Fibroblast of upper back skin (primary cell): ENCODE measurements at regions not wholly inside any gene's neighbourhood (a gene's known extent, or its start where the extent isn't known, plus 50 kb on each side); places are given as distances from the start of the nearest gene placed in this dataset.
A peak's percentile ranks its signal among the peaks of the same experiment; 100 is the strongest.
"Not testable (repeated sequence)": the region's sequence is repeated elsewhere in the genome, so short reads cannot be mapped to it uniquely, and the experiment has no call there.

ENCODE experiments used
- DNase-seq: peaks from one replicate; pipeline ENCODE4 v3.0.0-alpha.2; 2013

DNA sequence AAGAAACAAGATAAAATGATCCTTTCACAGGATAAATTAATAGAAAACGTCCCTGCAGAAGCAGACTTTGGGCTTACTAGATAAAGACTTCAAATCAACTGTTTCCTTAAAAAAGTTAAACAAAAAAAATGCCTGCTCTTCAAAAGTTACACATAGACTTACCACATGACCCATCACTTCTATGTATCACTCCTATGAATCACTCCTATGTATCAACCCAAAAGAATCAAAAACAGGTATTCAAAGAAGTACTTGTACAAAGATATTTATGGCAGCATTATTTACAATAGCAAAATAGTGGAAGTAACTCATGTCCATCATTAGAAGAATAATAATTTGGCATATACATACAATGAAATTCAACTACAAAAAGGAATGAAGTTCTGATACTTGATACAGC is 56.3 kb upstream of the PRDM9 start:
- no peak for DNase-seq

DNA sequence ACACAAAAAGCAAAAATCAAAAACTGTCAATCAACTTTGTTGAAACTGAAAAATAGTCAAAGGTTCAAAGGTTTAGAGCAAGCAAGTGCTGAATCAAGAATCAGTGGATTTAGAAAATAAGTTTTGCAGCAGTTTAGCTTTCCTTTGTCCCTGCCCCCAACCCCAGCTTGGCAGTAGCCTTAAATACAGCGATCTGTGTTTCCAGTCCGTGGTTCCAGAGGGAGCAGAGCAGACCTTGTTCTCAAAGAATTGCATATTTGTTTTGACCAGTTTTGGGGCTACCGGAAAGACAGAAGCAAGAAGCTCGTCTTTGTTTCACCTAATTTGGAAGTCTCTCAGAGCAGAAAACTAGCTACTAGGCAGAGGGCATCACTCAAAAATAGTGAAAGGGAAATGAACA is 57.2 kb upstream of the PRDM9 start:
- no peak for DNase-seq

DNA sequence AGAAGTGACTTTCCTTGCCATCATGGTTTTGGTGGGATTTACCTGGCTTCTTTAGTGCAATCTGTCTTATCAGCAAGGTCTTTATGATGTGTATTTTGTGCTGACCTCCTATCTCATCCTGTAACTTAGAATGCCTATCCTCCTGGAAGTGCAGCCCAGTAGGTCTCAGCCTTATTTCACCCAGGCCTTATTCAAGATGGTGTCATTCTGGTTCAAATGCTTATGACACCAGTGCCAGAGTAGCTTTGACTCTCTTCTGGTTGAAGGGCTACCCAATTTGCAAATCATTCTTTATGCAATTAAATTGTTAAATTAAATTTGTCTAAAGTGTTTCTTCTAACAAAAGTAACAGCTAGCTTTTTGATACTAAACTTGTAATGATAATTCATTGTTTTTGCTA is 58.8 kb upstream of the PRDM9 start:
- DNase-seq, result no peak

GRCh38 chr5:23446424-23446823 is 61.0 kb upstream of the PRDM9 start:
- peak; percentile 7 for DNase-seq

GRCh38 chr5:23445573-23445972 is 61.8 kb upstream of the PRDM9 start:
- DNase-seq, result no peak

GRCh38 chr5:23440703-23441102 is 66.7 kb upstream of the PRDM9 start:
- no peak for DNase-seq

- no peak for DNase-seq
Observed at GRCh38 chr5:23437011-23437410, 70.4 kb upstream of the PRDM9 start.

GRCh38 chr5:23433534-23434315 is 73.7 kb upstream of the PRDM9 start:
- DNase-seq, result no peak

DNA sequence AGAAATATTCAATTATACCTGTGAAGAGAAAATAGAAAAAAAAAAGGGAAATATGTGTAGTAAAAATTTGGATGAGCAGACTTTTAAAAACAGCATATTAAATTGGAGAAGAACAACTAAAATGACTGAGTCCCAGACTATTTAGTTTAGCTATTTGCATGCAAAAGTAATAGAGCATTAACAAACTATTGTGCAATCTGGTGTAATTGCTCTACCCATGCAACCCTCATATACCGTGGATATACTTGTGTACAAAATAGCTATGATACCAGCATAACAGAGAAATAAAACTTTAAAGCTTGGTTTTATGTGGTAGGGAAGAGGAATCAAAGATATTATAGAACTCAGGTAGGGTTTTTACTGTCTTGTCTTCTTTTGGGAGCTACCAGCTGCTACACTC is 78.7 kb upstream of the PRDM9 start:
- no peak for DNase-seq

GRCh38 chr5:23420214-23420613 is 87.2 kb upstream of the PRDM9 start:
- DNase-seq, result not testable (repeated sequence)

GRCh38 chr5:23419115-23419514 is 88.3 kb upstream of the PRDM9 start:
- DNase-seq, result no peak

DNA sequence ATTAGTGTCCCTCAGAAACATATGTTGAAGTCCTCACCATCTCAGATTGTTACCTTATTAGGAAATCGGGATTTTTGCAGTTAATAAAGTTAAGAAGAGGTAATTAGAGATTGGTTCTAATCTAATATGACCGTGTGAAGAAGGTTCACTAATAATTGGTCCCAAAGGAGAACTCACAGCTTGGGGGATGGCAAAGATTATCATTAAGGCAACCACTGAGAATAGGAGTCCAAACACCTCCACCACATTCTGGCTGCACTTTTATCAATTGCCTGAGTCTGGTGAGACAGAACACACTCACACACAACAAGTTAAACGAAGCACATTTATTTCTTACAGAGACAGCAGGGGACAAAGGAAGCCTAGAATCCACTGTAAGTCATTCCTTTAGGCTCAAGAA is 94.9 kb upstream of the PRDM9 start:
- DNase-seq, result no peak

DNA sequence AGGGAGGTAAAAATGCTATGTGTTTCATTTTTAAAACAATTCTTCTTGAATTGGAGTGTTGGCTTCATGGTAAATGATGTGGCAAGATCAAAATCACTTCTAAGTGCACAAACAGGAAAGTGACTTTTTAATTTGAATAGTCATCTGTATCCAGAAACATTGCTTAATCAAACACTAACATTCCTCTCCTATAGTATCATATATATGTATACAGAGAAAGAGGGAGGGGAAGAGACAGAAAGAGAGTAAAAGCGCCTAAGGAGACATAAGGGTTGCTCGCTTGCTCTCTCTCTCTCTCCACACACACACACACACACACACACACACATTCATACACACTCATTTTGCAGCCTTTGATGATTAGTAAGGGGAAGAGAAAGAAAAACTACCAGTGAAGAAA is 95.4 kb upstream of the PRDM9 start:
- peak; percentile 6 for DNase-seq

GRCh38 chr5:23411200-23411599 is 96.2 kb upstream of the PRDM9 start:
- DNase-seq, result no peak

- not testable (repeated sequence) for DNase-seq
Observed at GRCh38 chr5:23410775-23411174, 96.6 kb upstream of the PRDM9 start.

DNA sequence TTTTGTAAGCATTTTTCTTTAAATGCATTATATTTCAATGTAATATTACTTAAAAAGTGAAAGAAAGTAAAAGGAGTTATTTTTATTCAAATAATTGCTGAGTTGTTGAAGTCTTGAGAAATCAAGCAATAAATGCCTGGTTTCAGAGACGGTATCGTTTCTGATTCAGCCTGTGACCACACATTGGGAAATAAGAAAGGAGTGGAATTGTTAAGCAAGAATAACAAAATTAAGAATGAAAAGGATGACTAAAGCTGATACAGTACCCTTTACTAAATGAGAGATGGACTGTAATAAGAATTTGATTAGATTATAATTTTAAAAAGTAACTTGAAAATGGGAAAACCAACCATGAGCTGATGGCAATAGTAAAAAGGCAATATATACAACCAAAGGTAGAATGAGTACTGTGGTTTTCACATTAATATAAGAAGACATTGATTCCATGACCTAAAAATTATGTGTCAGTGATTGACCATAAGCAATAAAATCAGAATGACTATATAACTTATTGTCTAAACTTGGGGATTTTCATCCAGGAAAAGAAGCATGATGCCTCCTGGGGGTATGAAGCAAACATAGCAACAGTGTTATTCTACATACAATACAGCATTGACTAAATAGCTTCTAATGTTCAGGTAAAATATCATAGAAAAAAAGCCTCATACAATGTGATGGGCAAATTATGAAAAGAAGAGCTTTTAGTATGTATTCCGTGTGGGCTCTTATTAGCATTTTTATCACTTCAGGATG is 101.9 kb upstream of the PRDM9 start:
- DNase-seq, result no peak

DNA sequence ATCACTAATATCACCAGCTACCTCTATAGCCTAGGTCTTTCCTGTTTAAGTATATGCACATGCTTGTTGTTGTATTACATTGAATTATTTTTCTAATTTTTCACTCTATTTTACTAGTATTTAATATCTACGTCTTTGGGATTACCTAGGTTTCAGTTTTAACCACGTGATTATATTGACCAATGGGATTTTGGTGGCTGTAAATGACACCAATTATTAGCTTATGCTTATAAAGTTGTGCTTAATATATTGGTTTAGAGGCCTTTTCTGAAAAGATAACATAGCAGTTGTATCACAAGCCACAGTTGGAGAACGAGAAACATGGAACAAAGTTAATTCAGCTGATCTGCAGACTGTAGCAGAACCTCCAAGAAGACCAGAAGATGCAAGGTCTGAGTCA is 104.8 kb upstream of the PRDM9 start:
- no peak for DNase-seq

- no peak for DNase-seq
Observed at GRCh38 chr5:23400951-23401350, 106.5 kb upstream of the PRDM9 start.

DNA sequence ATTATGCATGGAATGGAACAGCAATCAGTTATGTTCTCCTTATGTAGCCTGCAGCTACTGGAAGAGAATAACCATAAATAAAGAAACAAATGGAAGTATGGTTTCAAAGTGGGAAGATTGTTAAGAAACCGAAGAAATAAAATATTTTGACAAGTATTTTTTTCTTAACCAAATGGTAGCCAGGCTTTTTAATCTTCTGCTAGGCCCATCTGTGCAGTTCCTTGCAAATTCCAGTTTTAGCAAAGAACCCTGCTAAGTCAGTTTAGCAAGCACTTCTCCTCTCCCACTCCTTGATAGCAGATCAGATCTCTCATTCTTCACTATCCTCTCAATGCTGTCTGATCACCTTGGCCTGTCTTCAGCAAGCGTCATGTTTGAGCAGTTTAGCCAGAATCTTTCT is 111.1 kb upstream of the PRDM9 start:
- DNase-seq, result no peak

DNA sequence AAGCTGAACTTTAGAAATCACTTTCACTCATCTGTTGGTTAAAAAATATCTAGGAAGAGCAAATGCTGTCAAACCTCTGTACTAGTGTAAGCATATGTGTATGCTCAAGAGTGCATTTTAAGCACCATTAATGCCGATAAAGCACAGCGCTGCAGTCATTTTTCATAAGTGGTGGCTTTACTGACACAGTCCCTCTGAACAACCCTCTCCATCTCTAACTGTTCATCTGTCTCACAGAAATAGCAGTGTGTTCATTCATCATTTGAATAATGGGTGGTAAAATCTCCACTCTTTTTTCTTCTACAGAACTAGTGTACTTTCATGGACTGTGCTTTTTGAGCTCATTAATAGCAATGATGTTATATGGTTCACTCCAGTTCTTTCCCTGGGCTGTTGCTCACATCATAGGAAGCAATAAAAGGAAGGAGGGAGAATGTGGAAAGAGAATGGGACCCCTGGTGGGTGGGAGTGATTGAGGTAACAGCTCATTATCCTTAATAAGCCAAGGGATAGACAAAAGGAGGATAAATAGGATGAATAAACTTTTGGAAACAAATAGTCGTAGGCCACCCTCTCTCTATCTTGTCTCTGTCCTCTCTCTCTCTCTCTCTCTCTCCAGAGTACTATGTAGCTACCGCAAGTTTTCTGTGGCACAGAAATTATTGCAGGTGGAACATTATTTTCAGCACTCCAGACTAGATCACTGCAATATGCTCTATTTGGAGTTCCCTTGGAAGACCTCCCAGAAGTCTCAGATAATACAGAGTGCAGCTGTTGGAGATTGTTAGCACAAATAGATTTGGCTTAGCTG is 117.9 kb upstream of the PRDM9 start:
- DNase-seq, result no peak

GRCh38 chr5:23385036-23385435 is 122.4 kb upstream of the PRDM9 start:
- DNase-seq, result no peak

GRCh38 chr5:23372177-23372576 is 135.2 kb upstream of the PRDM9 start:
- DNase-seq, result no peak

DNA sequence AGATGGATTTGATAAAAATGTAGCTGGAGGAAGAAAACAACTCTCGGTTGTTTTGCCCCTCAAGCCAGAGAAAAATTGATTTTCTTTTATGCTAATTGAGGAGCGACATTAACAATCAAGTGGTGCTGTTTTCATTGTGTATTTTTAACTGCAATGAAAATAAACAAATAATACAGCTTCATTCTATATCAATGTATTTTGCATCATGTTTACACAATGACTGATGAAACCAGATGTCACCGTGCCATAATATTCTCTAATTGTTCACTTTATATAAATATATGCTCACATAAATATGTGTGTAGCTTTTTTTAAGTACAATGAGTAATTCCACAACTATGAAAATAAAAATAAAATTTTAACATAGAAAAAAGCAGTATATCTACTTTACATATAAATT is 139.0 kb upstream of the PRDM9 start:
- DNase-seq, result no peak

- no peak for DNase-seq
Observed at GRCh38 chr5:23367874-23368273, 139.5 kb upstream of the PRDM9 start.
